Peyer's patch (tissue), 4 donors: ENCODE measurements at regions not wholly inside any gene's neighbourhood (a gene's known extent, or its start where the extent isn't known, plus 50 kb on each side); places are given as distances from the start of the nearest gene placed in this dataset.

Source experiments
- POLR2A ChIP-seq, 2 donors: fragments of 450-650 bp; IDR thresholded peaks; one replicate each; pipeline ENCODE4 v1.5.1; 2017; ENCODE audit warnings: antibody characterized with exemption in 2 of 2, mild to moderate bottlenecking in 2 of 2, moderate library complexity in 2 of 2
- TF ChIP-seq, protein P1 (sequence below), 6 experiments: fragments of 450-650 bp in 4 of 6; fragments of 200-600 bp in 2 of 6; sonication (generic) in 1 of 6; IDR thresholded peaks; one replicate each; pipeline ENCODE4 v1.5.1; 2017 to 2019; ENCODE audit warnings: antibody characterized with exemption in 6 of 6, mild to moderate bottlenecking in 3 of 6, moderate library complexity in 1 of 6

DNA sequence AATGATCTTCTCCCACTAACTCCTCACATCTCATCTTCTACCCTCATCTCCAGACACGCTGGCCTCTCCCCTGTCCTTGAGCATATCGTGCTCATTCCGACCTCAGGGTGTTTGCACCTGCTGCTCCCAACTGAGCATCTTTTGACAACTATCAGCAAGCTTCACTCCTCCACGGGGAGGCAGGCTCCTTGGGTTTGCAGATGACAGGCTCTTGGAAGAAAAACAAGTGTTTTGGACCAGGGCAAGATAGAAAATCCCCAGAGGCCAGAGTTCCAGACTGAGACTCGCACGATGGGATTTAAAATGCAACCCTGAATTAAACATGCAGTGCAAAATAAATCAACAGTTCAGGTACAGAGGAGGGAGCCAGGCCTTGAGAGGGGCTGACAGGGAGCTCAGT, 246.7 kb downstream of the PTPRU start:
- TF ChIP-seq, protein P1, sequence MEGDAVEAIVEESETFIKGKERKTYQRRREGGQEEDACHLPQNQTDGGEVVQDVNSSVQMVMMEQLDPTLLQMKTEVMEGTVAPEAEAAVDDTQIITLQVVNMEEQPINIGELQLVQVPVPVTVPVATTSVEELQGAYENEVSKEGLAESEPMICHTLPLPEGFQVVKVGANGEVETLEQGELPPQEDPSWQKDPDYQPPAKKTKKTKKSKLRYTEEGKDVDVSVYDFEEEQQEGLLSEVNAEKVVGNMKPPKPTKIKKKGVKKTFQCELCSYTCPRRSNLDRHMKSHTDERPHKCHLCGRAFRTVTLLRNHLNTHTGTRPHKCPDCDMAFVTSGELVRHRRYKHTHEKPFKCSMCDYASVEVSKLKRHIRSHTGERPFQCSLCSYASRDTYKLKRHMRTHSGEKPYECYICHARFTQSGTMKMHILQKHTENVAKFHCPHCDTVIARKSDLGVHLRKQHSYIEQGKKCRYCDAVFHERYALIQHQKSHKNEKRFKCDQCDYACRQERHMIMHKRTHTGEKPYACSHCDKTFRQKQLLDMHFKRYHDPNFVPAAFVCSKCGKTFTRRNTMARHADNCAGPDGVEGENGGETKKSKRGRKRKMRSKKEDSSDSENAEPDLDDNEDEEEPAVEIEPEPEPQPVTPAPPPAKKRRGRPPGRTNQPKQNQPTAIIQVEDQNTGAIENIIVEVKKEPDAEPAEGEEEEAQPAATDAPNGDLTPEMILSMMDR (IDR thresholded peaks at IDR 0.05): no peak
- no peak for TF ChIP-seq POLR2A (IDR thresholded peaks at IDR 0.05)
